Thyroid gland (tissue), 4 donors: ENCODE measurements at regions not wholly inside any gene's neighbourhood (a gene's known extent, or its start where the extent isn't known, plus 50 kb on each side); places are given as distances from the start of the nearest gene placed in this dataset.

Source experiments
- POLR2A ChIP-seq, 2 donors: fragments of 450-650 bp; IDR thresholded peaks; one replicate each; pipeline ENCODE4 v1.6.1; 2017; ENCODE audit warnings: antibody characterized with exemption in 2 of 2, mild to moderate bottlenecking in 2 of 2, moderate library complexity in 1 of 2
- TF ChIP-seq, protein P1 (sequence below), 6 experiments: fragments of 200-600 bp in 3 of 6; fragments of 450-650 bp in 3 of 6; sonication (generic) in 3 of 6; IDR thresholded peaks; one replicate each; pipeline ENCODE4 v1.5.1; 2016 to 2019; ENCODE audit warnings: antibody characterized with exemption in 6 of 6, mild to moderate bottlenecking in 2 of 6, inconsistent platforms in 1 of 6, moderate library complexity in 1 of 6

DNA sequence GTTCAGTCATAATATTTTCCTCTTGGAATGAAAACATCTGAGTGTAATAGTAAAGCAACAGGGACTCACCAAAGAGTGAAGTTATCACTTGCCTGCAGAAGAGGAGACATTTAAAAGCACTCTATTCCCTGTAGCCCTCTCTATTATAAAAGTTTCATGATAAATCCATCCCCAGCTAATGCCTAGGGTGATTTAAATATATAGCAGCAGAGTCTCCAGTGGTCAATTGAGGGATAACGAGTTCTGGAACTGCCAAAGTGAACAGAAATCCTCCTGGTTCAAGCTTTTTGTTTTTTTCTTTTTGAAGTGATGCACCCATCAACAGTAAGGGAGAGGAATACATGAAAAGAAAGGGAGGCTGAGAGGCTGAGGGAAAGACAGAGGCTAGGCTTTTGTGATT is 87.3 kb downstream of the EVX1 start:
- TF ChIP-seq, protein P1, sequence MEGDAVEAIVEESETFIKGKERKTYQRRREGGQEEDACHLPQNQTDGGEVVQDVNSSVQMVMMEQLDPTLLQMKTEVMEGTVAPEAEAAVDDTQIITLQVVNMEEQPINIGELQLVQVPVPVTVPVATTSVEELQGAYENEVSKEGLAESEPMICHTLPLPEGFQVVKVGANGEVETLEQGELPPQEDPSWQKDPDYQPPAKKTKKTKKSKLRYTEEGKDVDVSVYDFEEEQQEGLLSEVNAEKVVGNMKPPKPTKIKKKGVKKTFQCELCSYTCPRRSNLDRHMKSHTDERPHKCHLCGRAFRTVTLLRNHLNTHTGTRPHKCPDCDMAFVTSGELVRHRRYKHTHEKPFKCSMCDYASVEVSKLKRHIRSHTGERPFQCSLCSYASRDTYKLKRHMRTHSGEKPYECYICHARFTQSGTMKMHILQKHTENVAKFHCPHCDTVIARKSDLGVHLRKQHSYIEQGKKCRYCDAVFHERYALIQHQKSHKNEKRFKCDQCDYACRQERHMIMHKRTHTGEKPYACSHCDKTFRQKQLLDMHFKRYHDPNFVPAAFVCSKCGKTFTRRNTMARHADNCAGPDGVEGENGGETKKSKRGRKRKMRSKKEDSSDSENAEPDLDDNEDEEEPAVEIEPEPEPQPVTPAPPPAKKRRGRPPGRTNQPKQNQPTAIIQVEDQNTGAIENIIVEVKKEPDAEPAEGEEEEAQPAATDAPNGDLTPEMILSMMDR (IDR thresholded peaks at IDR 0.05): no peak
- no peak for TF ChIP-seq POLR2A (IDR thresholded peaks at IDR 0.05)
